Lower leg skin (tissue), 3 donors: ENCODE measurements at regions not wholly inside any gene's neighbourhood (a gene's known extent, or its start where the extent isn't known, plus 50 kb on each side); places are given as distances from the start of the nearest gene placed in this dataset.
"Not testable (repeated sequence)": the region's sequence is repeated elsewhere in the genome, so short reads cannot be mapped to it uniquely, and the experiment has no call there.

Source experiments
- CTCF ChIP-seq, 3 donors: fragments of 450-650 bp; IDR thresholded peaks; one replicate each; pipeline ENCODE4 v1.5.1; 2016; ENCODE audit warnings: antibody characterized with exemption in 3 of 3, mild to moderate bottlenecking in 3 of 3, moderate library complexity in 2 of 3
- POLR2A ChIP-seq, 2 donors: fragments of 450-650 bp; IDR thresholded peaks; one replicate each; pipeline ENCODE4 v1.6.1; 2016 to 2017; ENCODE audit warnings: antibody characterized with exemption in 2 of 2, mild to moderate bottlenecking in 1 of 2, moderate library complexity in 1 of 2

- not testable (repeated sequence) for TF ChIP-seq CTCF, POLR2A (IDR thresholded peaks at IDR 0.05)
These were observed 87.5 kb downstream of the MRPL57 start for GRCh38 chr13:21263909-21264308.
